Trophoblast cell (in vitro differentiated cells and primary cell): ENCODE measurements at regions not wholly inside any gene's neighbourhood (a gene's known extent, or its start where the extent isn't known, plus 50 kb on each side); places are given as distances from the start of the nearest gene placed in this dataset.
"Not testable (repeated sequence)": the region's sequence is repeated elsewhere in the genome, so short reads cannot be mapped to it uniquely, and the experiment has no call there.

Experiments
- DNase-seq, 2 donors: peaks; one replicate each; pipeline ENCODE4 v3.0.0-alpha.2; 2016
- H2AFZ ChIP-seq: 2 replicates; pipeline ENCODE4 v1.6.1; 2013; ENCODE audit warnings: low read length, moderate library complexity, mild to moderate bottlenecking; ENCODE audit not compliant: insufficient read depth, poor library complexity
- H2AK5ac ChIP-seq: 2 replicates; pipeline ENCODE4 v1.6.1; 2013; ENCODE audit warnings: mild to moderate bottlenecking, low read length
- H2BK120ac ChIP-seq: 2 replicates; pipeline ENCODE4 v1.6.1; 2013; ENCODE audit warnings: low read length, mild to moderate bottlenecking, moderate library complexity; ENCODE audit not compliant: insufficient read depth, poor library complexity
- H2BK12ac ChIP-seq: 2 replicates; pipeline ENCODE4 v1.6.1; 2013; ENCODE audit warnings: mild to moderate bottlenecking, low read length, moderate library complexity
- H2BK5ac ChIP-seq: 2 replicates; pipeline ENCODE4 v1.6.1; 2013; ENCODE audit warnings: low read length, low read depth, moderate library complexity, mild to moderate bottlenecking; ENCODE audit not compliant: poor library complexity
- H3K14ac ChIP-seq: 2 replicates; pipeline ENCODE4 v1.6.1; 2013; ENCODE audit warnings: mild to moderate bottlenecking, low read length
- H3K18ac ChIP-seq: 2 replicates; pipeline ENCODE4 v1.6.1; 2013; ENCODE audit warnings: mild to moderate bottlenecking, low read length
- H3K23ac ChIP-seq: 2 replicates; pipeline ENCODE4 v1.6.1; 2013; ENCODE audit warnings: low read length
- H3K27ac ChIP-seq: 2 replicates; pipeline ENCODE4 v1.5.1; 2013; ENCODE audit warnings: low read depth, mild to moderate bottlenecking, inconsistent platforms, low read length, moderate library complexity
- H3K27me3 ChIP-seq: 2 replicates; pipeline ENCODE4 v1.6.1; 2013; ENCODE audit warnings: inconsistent platforms, mild to moderate bottlenecking, low read length, moderate library complexity; ENCODE audit not compliant: insufficient read depth
- H3K36me3 ChIP-seq, 2 experiments: 1 replicate in 1 of 2; 2 replicates in 1 of 2; pipeline ENCODE4 v1.6.1; 2013; ENCODE audit warnings: low read length in 2 of 2, mild to moderate bottlenecking in 2 of 2, moderate library complexity in 1 of 2; ENCODE audit not compliant: insufficient read depth in 2 of 2, control insufficient read depth in 1 of 2
- H3K4ac ChIP-seq: 2 replicates; pipeline ENCODE4 v1.6.1; 2013; ENCODE audit warnings: low read depth, mild to moderate bottlenecking, low read length, moderate library complexity
- H3K4me1 ChIP-seq, 2 experiments: 1 replicate in 1 of 2; 2 replicates in 1 of 2; pipeline ENCODE4 v1.6.1; 2013; ENCODE audit warnings: low read length in 2 of 2, mild to moderate bottlenecking in 2 of 2, moderate library complexity in 1 of 2; ENCODE audit not compliant: insufficient read depth in 2 of 2, control insufficient read depth in 1 of 2
- H3K4me2 ChIP-seq: 2 replicates; pipeline ENCODE4 v1.6.1; 2013; ENCODE audit warnings: inconsistent platforms, mild to moderate bottlenecking, low read length, moderate library complexity
- H3K4me3 ChIP-seq: 2 replicates; pipeline ENCODE4 v1.5.1; 2013; ENCODE audit warnings: mild to moderate bottlenecking, low read depth, low read length, inconsistent platforms
- H3K79me1 ChIP-seq: one replicate; pipeline ENCODE4 v1.6.1; 2013; ENCODE audit warnings: low read length
- H3K79me2 ChIP-seq: 2 replicates; pipeline ENCODE4 v1.6.1; 2013; ENCODE audit warnings: low read length, mild to moderate bottlenecking; ENCODE audit not compliant: control insufficient read depth, insufficient read depth, poor library complexity
- H3K9ac ChIP-seq: 2 replicates; pipeline ENCODE4 v1.6.1; 2013; ENCODE audit warnings: mild to moderate bottlenecking, low read length
- H3K9me3 ChIP-seq: 2 replicates; pipeline ENCODE4 v1.6.1; 2013; ENCODE audit warnings: low read depth, mild to moderate bottlenecking, control low read depth, inconsistent platforms, low read length; ENCODE audit not compliant: insufficient read depth
- H4K12ac ChIP-seq: 2 replicates; pipeline ENCODE4 v1.6.1; 2013; ENCODE audit warnings: low read depth, mild to moderate bottlenecking, low read length, moderate library complexity
- H4K8ac ChIP-seq: 2 replicates; pipeline ENCODE4 v1.6.1; 2013; ENCODE audit warnings: low read depth, mild to moderate bottlenecking, low read length, moderate library complexity
- H4K91ac ChIP-seq: one replicate; pipeline ENCODE4 v1.6.1; 2013; ENCODE audit warnings: low read depth, mild to moderate bottlenecking, low read length, moderate library complexity
- WGBS: extraction: QIAGEN DNeasy Blood & Tissue Kit; methylation state at CpG from one replicate; pipeline ENCODE4 v1.1.7; 2013; ENCODE audit warnings: missing lambda C conversion rate; ENCODE audit not compliant: insufficient read length, insufficient coverage; ENCODE audit errors: extremely low coverage; 5-methylcytosine and 5-hydroxymethylcytosine counted together

- not testable (repeated sequence) for H3K79me1 ChIP-seq, H3K27me3 ChIP-seq
- no CpG with 5 or more reads among the region's 1 CpG for WGBS
Observed at GRCh38 chrX:112923381-112923780, 82.8 kb upstream of the AMOT start.

DNA sequence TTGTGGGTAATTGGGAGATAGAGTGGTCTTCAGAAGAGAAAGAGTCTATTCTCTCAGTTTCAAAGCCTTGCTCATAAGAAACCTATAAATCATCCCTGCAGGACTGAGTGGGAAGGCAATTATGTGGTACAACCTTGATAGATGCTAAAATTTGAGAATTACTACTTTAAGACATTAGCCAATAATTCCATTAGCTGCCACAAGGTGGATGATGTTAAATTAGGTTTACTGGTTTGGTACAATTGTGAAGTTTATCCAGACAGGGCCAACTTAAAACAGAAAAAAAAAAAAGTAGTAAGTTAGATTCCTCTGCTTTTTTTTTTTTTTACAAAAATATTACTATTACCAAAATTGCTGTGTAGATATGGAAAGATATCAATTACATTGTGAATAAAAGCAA is 73.2 kb upstream of the AMOT start:
- Histone ChIP-seq H3K14ac (no peak overlapping the region), H3K27ac (no peak overlapping the region), H2AFZ (no peak overlapping the region), H3K79me1 (no peaks in the 10 kb centered on the region), H2BK12ac (no peak overlapping the region), H3K27me3 (no peaks in the 10 kb centered on the region), H3K36me3 (no peaks in the 10 kb centered on the region), H2AK5ac (no peak overlapping the region), H3K9ac (no peak overlapping the region), H4K8ac (no peak overlapping the region), H2BK120ac (no peak overlapping the region), H3K4me3 (no peak overlapping the region), H3K4me1 (no peaks in the 10 kb centered on the region), H4K12ac (no peak overlapping the region), H3K79me2 (no peaks in the 10 kb centered on the region), H2BK5ac (no peak overlapping the region), H3K4me2 (no peak overlapping the region), H3K9me3 (no peaks in the 10 kb centered on the region), H3K4ac (no peak overlapping the region), H3K23ac (no peak overlapping the region), H4K91ac (no peak overlapping the region), H3K18ac (no peak overlapping the region)
- no peak for DNase-seq

More at GRCh38 chrX:112923381-112923780, 82.8 kb upstream of the AMOT start:
- not testable (repeated sequence) for H2BK5ac ChIP-seq, H3K36me3 ChIP-seq, H3K18ac ChIP-seq, H3K79me2 ChIP-seq, H2BK120ac ChIP-seq, H4K91ac ChIP-seq, H2BK12ac ChIP-seq, H3K23ac ChIP-seq, H3K4me2 ChIP-seq, H3K4me3 ChIP-seq, H4K12ac ChIP-seq, H3K9me3 ChIP-seq, H2AFZ ChIP-seq, H3K27ac ChIP-seq, H3K4ac ChIP-seq, H3K14ac ChIP-seq, H4K8ac ChIP-seq, H3K4me1 ChIP-seq, H2AK5ac ChIP-seq, DNase-seq, H3K9ac ChIP-seq

DNA sequence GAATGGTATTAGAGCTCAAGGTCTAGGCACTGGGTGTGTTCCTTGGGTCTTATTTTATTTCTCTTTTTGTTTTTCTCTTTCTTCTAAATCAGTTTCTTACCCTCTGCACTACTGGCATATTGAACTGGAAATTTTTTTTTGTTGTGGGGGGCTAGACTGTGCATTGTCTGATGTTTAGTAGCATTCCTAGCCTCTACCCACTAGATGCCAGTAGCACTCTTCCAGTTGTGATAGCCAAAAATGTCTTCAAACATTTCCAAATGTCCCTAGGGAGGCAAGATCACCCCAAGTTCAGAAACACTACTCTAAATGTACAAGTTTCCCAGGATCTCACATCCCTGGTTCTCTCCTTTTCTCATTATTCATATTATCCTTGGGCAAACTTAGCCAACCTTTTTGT is 69.8 kb upstream of the AMOT start:
- H3K36me3 ChIP-seq: no peaks in the 10 kb centered on the region
- H3K79me2 ChIP-seq: no peaks in the 10 kb centered on the region
- H3K27ac ChIP-seq: no peak overlapping the region
- no peak overlapping the region for H2BK5ac ChIP-seq
- H3K4me1 ChIP-seq: no peaks in the 10 kb centered on the region
- H4K8ac ChIP-seq: no peak overlapping the region
- no peak overlapping the region for H2BK12ac ChIP-seq
- H3K9me3 ChIP-seq: no peaks in the 10 kb centered on the region
- H3K18ac ChIP-seq: no peak overlapping the region
- no peak overlapping the region for H3K23ac ChIP-seq
- no peak overlapping the region for H3K14ac ChIP-seq
- no peak overlapping the region for H3K4me3 ChIP-seq
- H3K4ac ChIP-seq: no peak overlapping the region
- no peaks in the 10 kb centered on the region for H3K27me3 ChIP-seq
- DNase-seq: no peak
- H2BK120ac ChIP-seq: no peak overlapping the region
- no peak overlapping the region for H2AFZ ChIP-seq
- no peak overlapping the region for H3K9ac ChIP-seq
- H4K12ac ChIP-seq: no peak overlapping the region
- H4K91ac ChIP-seq: no peak overlapping the region
- H2AK5ac ChIP-seq: no peak overlapping the region
- H3K4me2 ChIP-seq: no peak overlapping the region
- no peaks in the 10 kb centered on the region for H3K79me1 ChIP-seq

GRCh38 chrX:112901869-112902725 is 61.5 kb upstream of the AMOT start:
- Histone ChIP-seq H3K4me2 (no peak overlapping the region), H3K9ac (no peak overlapping the region), H3K79me1 (no peaks in the 10 kb centered on the region), H3K27ac (no peak overlapping the region), H3K14ac (no peak overlapping the region), H3K79me2 (no peaks in the 10 kb centered on the region), H3K36me3 (no peaks in the 10 kb centered on the region), H3K4me1 (no peaks in the 10 kb centered on the region), H2BK12ac (no peak overlapping the region), H2BK120ac (no peak overlapping the region), H3K18ac (no peak overlapping the region), H4K12ac (no peak overlapping the region), H2AFZ (no peak overlapping the region), H3K9me3 (no peaks in the 10 kb centered on the region), H2BK5ac (no peak overlapping the region), H3K27me3 (no peaks in the 10 kb centered on the region), H2AK5ac (no peak overlapping the region), H3K23ac (no peak overlapping the region), H3K4ac (no peak overlapping the region), H4K91ac (no peak overlapping the region), H3K4me3 (no peak overlapping the region), H4K8ac (no peak overlapping the region)
- no CpG with 5 or more reads among the region's 3 CpGs for WGBS
- no peak for DNase-seq
